Choroid plexus epithelial cell (primary cell): ENCODE measurements at regions not wholly inside any gene's neighbourhood (a gene's known extent, or its start where the extent isn't known, plus 50 kb on each side); places are given as distances from the start of the nearest gene placed in this dataset.
"Not testable (repeated sequence)": the region's sequence is repeated elsewhere in the genome, so short reads cannot be mapped to it uniquely, and the experiment has no call there.

ENCODE experiments used
- DNase-seq: peaks from one replicate; pipeline ENCODE4 v3.0.0-alpha.2; 2010; ENCODE audit warnings: low read depth
- H3K4me3 ChIP-seq: 2 replicates; pipeline ENCODE4 v1.5.1; 2011; ENCODE audit warnings: low read depth, mild to moderate bottlenecking, control low read depth, low read length, moderate library complexity
- CTCF ChIP-seq: conservative IDR thresholded peaks from 2 replicates; pipeline ENCODE4 v1.5.1; 2011; ENCODE audit warnings: low read depth, mild to moderate bottlenecking, control low read depth, inconsistent platforms, low read length, moderate library complexity

GRCh38 chr14:83294941-83295340 lies 1761.3 kb upstream of the SEL1L start:
- TF ChIP-seq CTCF: no peak
- H3K4me3 ChIP-seq: no peak overlapping the region
- DNase-seq: peak; percentile 75

- no peak for TF ChIP-seq CTCF
- no peak overlapping the region for H3K4me3 ChIP-seq
- no peak for DNase-seq
Measured at GRCh38 chr14:83297361-83297760, 1763.7 kb upstream of the SEL1L start.

- DNase-seq: peak; percentile 17
- H3K4me3 ChIP-seq: not testable (repeated sequence)
Measured at GRCh38 chr14:83298016-83298415, 1764.4 kb upstream of the SEL1L start.

GRCh38 chr14:83300476-83301064 lies 1766.9 kb upstream of the SEL1L start:
- TF ChIP-seq CTCF: peak; percentile 91
- peak; percentile 72 for DNase-seq

GRCh38 chr14:83301791-83302190 lies 1768.1 kb upstream of the SEL1L start:
- no peak overlapping the region for H3K4me3 ChIP-seq

More at GRCh38 chr14:83300476-83301064, 1766.9 kb upstream of the SEL1L start:
- no peak overlapping the region for H3K4me3 ChIP-seq

GRCh38 chr14:83309211-83309610 lies 1775.6 kb upstream of the SEL1L start:
- H3K4me3 ChIP-seq: no peak overlapping the region
- TF ChIP-seq CTCF: no peak
- DNase-seq: no peak

More at GRCh38 chr14:83301791-83302190, 1768.1 kb upstream of the SEL1L start:
- no peak for DNase-seq
- no peak for TF ChIP-seq CTCF

GRCh38 chr14:83309833-83310232 lies 1776.2 kb upstream of the SEL1L start:
- no peak for TF ChIP-seq CTCF
- no peak for DNase-seq
- H3K4me3 ChIP-seq: no peak overlapping the region
